ENCODE measurements at regions not wholly inside any gene's neighbourhood (a gene's known extent, or its start where the extent isn't known, plus 50 kb on each side); places are given as distances from the start of the nearest gene placed in this dataset.

- Mint-ChIP-seq H3K4me1 (peaks cover 5% of the 10 kb centered on the region), H3K4me3 (no peak overlapping the region), H3K27me3 (ENCODE audit: low read depth) (no peaks in the 10 kb centered on the region), H3K9me3 (no peaks in the 10 kb centered on the region), H3K27ac (peak overlapping the region; percentile 80), H3K36me3 (no peaks in the 10 kb centered on the region)
- DNase-seq (ENCODE audit: low spot score in 2 of 2, unreplicated experiment in 2 of 2): no peak
- TF ChIP-seq, protein P1, sequence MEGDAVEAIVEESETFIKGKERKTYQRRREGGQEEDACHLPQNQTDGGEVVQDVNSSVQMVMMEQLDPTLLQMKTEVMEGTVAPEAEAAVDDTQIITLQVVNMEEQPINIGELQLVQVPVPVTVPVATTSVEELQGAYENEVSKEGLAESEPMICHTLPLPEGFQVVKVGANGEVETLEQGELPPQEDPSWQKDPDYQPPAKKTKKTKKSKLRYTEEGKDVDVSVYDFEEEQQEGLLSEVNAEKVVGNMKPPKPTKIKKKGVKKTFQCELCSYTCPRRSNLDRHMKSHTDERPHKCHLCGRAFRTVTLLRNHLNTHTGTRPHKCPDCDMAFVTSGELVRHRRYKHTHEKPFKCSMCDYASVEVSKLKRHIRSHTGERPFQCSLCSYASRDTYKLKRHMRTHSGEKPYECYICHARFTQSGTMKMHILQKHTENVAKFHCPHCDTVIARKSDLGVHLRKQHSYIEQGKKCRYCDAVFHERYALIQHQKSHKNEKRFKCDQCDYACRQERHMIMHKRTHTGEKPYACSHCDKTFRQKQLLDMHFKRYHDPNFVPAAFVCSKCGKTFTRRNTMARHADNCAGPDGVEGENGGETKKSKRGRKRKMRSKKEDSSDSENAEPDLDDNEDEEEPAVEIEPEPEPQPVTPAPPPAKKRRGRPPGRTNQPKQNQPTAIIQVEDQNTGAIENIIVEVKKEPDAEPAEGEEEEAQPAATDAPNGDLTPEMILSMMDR (IDR thresholded peaks at IDR 0.05; ENCODE audit: unreplicated experiment): no peak
Observed at GRCh38 chr10:65294329-65294728, 1631.5 kb upstream of the LRRTM3 start.

DNA sequence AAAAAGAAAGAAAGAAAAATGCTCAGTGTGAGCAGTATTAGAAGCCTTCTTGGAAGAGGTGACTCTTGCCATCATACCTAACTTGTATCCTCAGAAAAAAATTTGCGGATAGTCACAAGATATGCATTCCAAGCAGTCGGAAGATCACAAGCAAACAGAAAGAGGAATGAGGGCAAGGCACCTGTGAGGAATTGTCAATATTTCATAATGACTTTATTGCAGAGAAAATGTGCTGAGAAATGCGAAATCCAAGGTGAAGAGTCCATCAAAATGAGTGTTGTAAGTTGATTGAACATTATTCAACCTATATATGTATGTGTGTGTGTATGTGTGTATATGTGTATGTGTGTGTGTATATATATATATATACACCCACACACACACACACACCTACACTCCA is 1624.7 kb upstream of the LRRTM3 start:
- TF ChIP-seq, protein P1 (IDR thresholded peaks at IDR 0.05; ENCODE audit: unreplicated experiment): no peak
- no peak for DNase-seq (ENCODE audit: low spot score in 2 of 2, unreplicated experiment in 2 of 2)
- Mint-ChIP-seq H3K4me1 (no peaks in the 10 kb centered on the region), H3K4me3 (no peak overlapping the region), H3K9me3 (no peaks in the 10 kb centered on the region), H3K27me3 (ENCODE audit: low read depth) (no peaks in the 10 kb centered on the region), H3K36me3 (no peaks in the 10 kb centered on the region), H3K27ac (no peak overlapping the region)

- Mint-ChIP-seq H3K36me3 (no peaks in the 10 kb centered on the region), H3K4me1 (no peaks in the 10 kb centered on the region), H3K9me3 (no peaks in the 10 kb centered on the region), H3K27ac (no peak overlapping the region), H3K4me3 (no peak overlapping the region), H3K27me3 (ENCODE audit: low read depth) (no peaks in the 10 kb centered on the region)
- TF ChIP-seq, protein P1 (IDR thresholded peaks at IDR 0.05; ENCODE audit: unreplicated experiment): no peak
- DNase-seq (ENCODE audit: low spot score in 2 of 2, unreplicated experiment in 2 of 2): no peak
Observed at GRCh38 chr10:65306201-65306600, 1619.6 kb upstream of the LRRTM3 start.

GRCh38 chr10:65312876-65313275 is 1613.0 kb upstream of the LRRTM3 start:
- no peaks in the 10 kb centered on the region for H3K4me1 Mint-ChIP-seq
- no peak for DNase-seq (ENCODE audit: low spot score in 2 of 2, unreplicated experiment in 2 of 2)
- no peaks in the 10 kb centered on the region for H3K27me3 Mint-ChIP-seq (ENCODE audit: low read depth)
- H3K36me3 Mint-ChIP-seq: no peaks in the 10 kb centered on the region
- TF ChIP-seq, protein P1 (IDR thresholded peaks at IDR 0.05; ENCODE audit: unreplicated experiment): no peak
- no peak overlapping the region for H3K27ac Mint-ChIP-seq
- no peak overlapping the region for H3K4me3 Mint-ChIP-seq
- H3K9me3 Mint-ChIP-seq: no peaks in the 10 kb centered on the region

DNA sequence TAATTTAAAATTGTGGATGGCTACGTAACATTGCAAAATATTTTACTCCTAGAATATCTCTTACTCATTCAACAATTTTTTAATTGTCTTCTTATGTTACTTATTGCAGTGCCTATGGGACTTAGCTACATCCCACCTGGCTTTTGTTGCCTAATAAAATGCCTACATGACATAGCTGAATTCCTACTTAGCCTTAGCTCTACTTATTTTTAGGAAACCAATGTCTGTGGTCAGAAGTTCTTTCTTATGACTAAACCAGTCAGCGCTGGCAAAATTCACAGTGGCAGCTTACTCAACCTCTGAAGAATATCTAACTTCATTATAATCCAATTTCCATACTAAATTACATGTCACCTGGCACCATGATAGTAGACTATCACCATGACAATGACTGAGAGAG is 1612.4 kb upstream of the LRRTM3 start:
- no peaks in the 10 kb centered on the region for H3K9me3 Mint-ChIP-seq
- no peak overlapping the region for H3K4me3 Mint-ChIP-seq
- no peaks in the 10 kb centered on the region for H3K27me3 Mint-ChIP-seq (ENCODE audit: low read depth)
- TF ChIP-seq, protein P1 (IDR thresholded peaks at IDR 0.05; ENCODE audit: unreplicated experiment): no peak
- H3K36me3 Mint-ChIP-seq: no peaks in the 10 kb centered on the region
- H3K27ac Mint-ChIP-seq: no peak overlapping the region
- no peak for DNase-seq (ENCODE audit: low spot score in 2 of 2, unreplicated experiment in 2 of 2)
- H3K4me1 Mint-ChIP-seq: no peaks in the 10 kb centered on the region

DNA sequence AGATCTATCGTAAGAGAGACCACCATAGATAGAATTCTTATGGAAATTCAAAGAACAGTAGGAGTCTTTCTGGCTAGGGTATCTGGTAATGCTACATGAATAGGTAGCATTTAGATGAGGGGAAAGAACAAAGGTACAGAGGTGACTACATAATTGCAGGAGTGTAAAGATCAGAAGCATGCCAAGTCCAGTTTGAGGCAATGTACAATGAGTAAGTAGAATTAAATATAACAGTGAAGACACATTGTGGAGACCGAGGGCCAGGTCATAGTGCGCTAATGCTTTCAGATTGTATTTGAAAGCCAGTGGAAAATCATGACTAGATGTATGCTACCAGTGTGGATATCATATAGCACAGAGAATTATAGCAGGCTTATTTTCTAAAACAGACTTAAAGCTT is 1611.6 kb upstream of the LRRTM3 start:
- TF ChIP-seq, protein P1 (IDR thresholded peaks at IDR 0.05; ENCODE audit: unreplicated experiment): no peak
- no peaks in the 10 kb centered on the region for H3K9me3 Mint-ChIP-seq
- H3K27me3 Mint-ChIP-seq (ENCODE audit: low read depth): no peaks in the 10 kb centered on the region
- H3K36me3 Mint-ChIP-seq: no peaks in the 10 kb centered on the region
- peaks cover 2% of the 10 kb centered on the region for H3K4me1 Mint-ChIP-seq
- no peak for DNase-seq (ENCODE audit: low spot score in 2 of 2, unreplicated experiment in 2 of 2)
- H3K27ac Mint-ChIP-seq: no peak overlapping the region
- H3K4me3 Mint-ChIP-seq: no peak overlapping the region

All from mesothelial cell of epicardium (in vitro differentiated cells).